GM21526 (cell line): ENCODE measurements at regions not wholly inside any gene's neighbourhood (a gene's known extent, or its start where the extent isn't known, plus 50 kb on each side); places are given as distances from the start of the nearest gene placed in this dataset.

ENCODE experiments used
- ATAC-seq: cut with Tn5 transposase; IDR thresholded peaks from one replicate; pipeline ENCODE4 v1.9.1; 2021; ENCODE audit warnings: moderate library complexity; ENCODE audit not compliant: unreplicated experiment, low FRiP score

- no peak for ATAC-seq
Measured at GRCh38 chr2:213202011-213202410, 50.6 kb upstream of the IKZF2 start.

GRCh38 chr2:213205944-213206343, 54.5 kb upstream of the IKZF2 start:
- ATAC-seq: no peak

- no peak for ATAC-seq
Measured at GRCh38 chr2:213213186-213213585, 61.8 kb upstream of the IKZF2 start.

- no peak for ATAC-seq
Measured at GRCh38 chr2:213214209-213214608, 62.8 kb upstream of the IKZF2 start.

GRCh38 chr2:213216461-213216860, 65.0 kb upstream of the IKZF2 start:
- ATAC-seq: no peak

GRCh38 chr2:213219816-213220215, 64.4 kb upstream of the SPAG16 start:
- no peak for ATAC-seq

GRCh38 chr2:213220967-213221603, 63.2 kb upstream of the SPAG16 start:
- no peak for ATAC-seq

- ATAC-seq: no peak
Measured at GRCh38 chr2:213221957-213222356, 62.3 kb upstream of the SPAG16 start.

- no peak for ATAC-seq
Measured at GRCh38 chr2:213224366-213224765, 59.9 kb upstream of the SPAG16 start.

GRCh38 chr2:213225866-213226265, 58.4 kb upstream of the SPAG16 start:
- ATAC-seq: no peak

GRCh38 chr2:213227458-213227857, 56.8 kb upstream of the SPAG16 start:
- peak; percentile 89 for ATAC-seq

- no peak for ATAC-seq
Measured at GRCh38 chr2:213228638-213229037, 55.6 kb upstream of the SPAG16 start.

- no peak for ATAC-seq
Measured at GRCh38 chr2:213229814-213230213, 54.5 kb upstream of the SPAG16 start.

- no peak for ATAC-seq
Measured at GRCh38 chr2:213231966-213232365, 52.3 kb upstream of the SPAG16 start.

GRCh38 chr2:213232649-213233437, 51.4 kb upstream of the SPAG16 start:
- peak; percentile 92 for ATAC-seq

GRCh38 chr2:213233438-213234330, 50.6 kb upstream of the SPAG16 start:
- ATAC-seq: no peak
